ENCODE measurements at regions not wholly inside any gene's neighbourhood (a gene's known extent, or its start where the extent isn't known, plus 50 kb on each side); places are given as distances from the start of the nearest gene placed in this dataset.
"Not testable (repeated sequence)": the region's sequence is repeated elsewhere in the genome, so short reads cannot be mapped to it uniquely, and the experiment has no call there.

DNA sequence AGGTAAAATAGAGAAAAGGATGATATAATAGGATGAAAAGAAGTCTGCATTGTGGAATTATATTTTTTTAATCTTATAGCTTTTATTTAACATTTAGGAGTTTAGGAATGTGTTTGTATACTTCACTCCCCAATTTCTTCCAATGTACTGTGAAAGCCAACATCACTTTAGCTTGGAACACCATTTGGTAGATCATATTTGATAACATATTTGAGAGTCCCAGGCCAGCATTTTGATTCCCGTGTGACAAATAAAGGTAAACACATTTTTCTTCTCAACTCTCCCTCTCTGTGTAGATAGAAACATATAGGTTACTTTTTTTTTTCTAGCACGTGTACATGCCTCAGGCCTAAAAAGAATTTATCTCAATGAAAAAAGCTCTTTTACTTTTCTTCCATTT, 1551.3 kb downstream of the CDH8 start:
- no peak for DNase-seq

DNA sequence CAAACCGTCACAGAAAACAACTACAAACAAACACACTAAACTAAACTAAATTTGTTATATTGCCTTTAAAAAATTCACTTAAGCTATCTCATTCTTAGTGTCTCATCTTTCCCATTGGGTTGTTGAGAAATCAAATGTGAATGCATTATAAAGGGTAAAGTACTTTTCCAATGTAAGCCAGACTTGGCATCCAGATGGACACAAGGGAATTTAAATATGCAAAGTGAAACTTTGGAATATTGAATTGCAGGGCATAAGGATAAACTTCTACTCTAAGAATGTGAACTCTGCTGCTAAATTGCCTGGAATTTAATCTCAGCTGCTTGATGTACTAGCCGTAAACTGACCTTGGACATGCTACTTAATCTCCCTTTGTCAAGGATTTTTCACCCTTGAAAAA, 1554.6 kb downstream of the CDH8 start:
- DNase-seq: no peak

DNA sequence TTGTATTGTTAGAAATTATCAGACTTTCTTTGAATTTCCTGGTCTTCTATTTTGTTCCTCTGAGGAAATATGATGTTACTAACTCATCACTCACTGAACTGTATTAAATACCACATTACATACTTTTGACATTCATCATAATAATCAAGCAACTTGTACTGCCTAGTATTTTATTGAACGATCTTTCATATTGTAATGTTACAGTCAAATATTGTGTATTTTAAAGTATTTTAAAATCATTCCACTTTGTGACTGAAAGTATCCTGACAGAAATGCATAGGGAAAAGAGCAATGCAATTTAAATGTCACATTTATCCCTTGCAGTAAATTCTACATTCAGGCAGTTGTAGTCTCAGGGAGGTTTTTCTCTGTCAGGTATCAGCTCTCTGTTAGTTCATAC, 1557.4 kb downstream of the CDH8 start:
- DNase-seq: no peak

DNA sequence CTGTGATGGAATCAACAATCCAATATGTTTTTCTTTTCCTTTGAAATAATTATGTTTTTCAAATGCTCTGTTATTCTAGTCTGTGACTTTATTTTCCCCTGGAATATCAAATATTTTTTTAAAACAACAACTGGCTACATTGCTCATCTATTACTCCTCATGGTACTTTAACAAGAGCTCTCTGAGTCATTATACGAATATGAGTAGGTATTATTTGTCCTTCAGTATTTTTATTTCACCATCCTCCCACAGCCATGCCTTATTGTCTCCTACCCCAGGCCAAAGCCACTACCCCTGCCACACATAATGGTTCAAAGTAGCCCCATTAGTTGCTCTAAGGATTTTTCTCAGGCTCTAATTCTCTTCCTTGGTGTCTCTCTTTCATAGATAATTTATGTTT, 1572.3 kb downstream of the CDH8 start:
- no peak for DNase-seq

DNA sequence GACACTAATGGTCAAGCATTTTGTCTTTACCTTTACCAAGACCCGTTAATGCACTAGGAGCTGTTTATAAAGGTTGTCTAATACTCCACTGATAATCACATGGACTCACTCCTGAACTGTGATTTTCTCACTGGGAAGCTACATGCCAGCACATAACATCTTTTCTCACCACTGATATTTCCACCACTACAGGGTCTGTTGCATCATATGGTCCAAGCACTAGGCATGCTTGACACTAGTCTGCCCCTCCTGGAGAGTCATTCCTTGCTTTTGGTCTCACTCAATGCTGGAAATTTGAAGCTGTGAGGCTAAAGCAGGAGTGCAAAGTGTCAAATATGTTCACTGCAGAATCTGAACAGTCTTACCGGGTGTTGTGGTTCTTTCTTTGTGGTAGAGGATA, 1576.8 kb downstream of the CDH8 start:
- no peak for DNase-seq

DNA sequence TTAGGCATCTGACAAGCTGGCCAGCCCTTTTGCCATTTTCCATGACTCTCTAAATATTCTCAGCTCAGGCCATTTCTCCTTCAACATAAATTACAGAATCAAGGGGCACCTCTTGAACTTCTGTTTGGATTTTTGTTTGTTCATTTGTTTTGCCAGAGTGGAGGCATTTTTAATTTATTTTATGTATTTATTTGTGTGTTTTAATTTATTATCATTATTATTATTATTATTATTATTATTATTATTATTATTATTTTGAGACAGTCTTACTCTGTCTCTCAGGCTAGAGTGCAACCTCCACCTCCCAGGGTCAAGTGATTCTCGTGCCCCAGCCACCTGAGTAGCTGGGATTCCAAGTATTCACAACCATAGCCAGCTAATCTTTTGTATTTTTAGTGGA, 1578.0 kb downstream of the CDH8 start:
- no peak for DNase-seq

DNA sequence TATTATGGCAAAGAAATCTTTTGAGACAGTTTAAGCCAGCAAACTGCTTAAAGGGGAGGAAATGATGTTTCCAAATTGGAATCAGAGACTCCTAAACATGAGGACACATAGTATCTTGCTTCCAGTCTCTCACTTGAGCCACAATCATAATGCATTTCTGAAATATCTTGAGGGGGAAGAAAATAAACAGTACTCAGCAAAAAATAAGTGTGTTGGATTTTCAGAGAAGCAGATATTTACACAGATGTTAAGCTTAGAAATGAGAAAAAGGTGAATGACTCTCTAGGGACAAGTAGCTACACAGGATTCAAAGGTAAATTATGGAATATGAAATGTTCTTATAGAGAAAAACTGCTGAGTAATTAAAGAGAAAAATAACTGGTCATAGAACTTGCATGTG, 1583.6 kb downstream of the CDH8 start:
- DNase-seq: no peak

DNA sequence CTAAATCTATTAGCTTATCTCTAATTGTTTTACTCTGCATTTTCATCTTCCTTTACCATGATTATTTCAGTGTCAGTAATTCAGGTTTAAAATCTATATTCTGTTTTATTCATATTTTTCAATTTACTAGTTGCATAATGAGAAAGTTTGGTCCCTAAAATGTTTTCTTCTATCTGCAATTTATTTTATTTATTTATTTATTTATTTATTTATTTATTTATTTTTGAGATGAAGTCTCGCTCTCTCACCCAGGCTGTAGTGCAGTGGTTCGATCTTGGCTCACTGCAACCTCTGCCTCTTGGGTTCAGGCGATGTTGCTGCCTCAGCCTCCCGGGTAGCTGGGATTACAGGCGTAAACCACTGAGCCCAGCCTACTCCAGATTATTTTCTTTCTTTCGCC, 1597.3 kb downstream of the CDH8 start:
- no peak for DNase-seq

DNA sequence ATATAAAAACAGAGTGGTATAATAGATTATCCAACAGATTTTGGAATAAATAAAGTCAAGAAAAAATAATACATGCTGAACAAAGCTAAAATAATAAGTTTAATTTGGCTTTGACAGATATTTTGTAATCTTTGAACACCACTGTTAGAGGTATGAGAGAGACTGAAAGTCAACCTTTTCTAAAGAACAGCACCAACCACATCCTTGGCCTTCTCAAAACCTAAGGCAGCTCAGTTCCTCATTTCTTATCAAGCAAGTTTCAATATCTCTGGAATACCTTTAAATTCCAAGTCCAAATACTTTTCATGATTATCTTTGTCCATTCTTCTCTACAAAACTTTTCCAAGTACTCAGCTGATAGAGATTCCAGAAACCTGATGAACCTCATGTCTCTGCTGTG, 1603.8 kb downstream of the CDH8 start:
- no peak for DNase-seq

DNA sequence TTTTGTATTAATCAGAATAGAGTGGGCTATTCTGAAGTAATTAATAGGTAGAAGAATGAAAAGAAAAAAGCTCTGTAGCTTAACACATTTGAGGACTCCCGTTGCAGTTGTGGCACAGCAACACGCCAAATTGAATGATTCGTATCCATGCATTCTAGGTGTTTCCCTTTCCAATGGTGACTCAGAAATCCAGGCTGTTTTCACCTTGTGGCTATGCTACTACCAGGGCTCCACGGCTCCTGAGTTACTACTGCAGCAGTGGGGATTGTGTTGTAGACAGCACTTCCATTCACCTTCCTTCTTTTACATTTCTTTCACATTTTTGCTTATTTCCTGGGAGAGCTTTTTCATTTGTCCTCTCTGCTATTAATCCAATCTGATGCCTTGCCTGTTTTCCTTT, 1616.4 kb downstream of the CDH8 start:
- DNase-seq: no peak

DNA sequence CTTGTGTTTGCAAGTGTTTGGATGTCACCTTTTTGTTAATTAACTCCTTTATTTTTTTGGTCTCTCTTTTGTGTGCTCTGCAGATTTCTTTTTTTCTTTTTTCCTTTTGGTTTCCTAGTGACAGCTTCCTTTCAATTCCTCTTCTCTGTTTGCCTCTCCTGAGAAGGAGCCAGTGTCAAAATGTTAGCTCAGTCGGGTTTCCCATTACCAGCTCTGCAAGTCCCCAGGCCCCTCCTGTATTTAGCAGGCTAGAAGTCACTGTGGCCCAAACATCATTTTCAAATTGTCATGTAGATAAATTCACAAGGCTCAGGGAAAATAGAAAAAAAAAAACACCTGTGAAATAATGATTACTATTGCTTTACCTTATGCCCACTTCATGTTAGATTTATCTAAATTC, 1621.6 kb downstream of the CDH8 start:
- DNase-seq: no peak

DNA sequence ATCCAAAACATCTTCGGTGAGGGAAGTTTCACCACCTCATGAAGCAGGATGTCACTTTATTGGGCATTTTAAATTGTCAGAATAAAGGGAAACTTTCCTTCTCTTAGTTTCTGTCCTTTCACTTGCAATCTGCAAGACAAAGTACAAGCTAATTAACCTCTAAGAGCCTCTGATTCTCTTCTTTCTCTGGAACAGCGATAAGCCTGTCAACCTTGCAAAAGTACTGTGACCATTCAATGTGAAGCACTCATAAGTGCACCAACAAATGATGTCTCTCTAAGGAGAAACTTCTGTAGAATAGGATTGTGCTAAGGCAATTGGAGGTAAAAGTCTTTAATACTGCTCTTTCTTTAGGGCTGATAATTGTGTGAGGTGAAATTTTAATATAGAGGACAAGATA, 1622.3 kb downstream of the CDH8 start:
- no peak for DNase-seq

DNA sequence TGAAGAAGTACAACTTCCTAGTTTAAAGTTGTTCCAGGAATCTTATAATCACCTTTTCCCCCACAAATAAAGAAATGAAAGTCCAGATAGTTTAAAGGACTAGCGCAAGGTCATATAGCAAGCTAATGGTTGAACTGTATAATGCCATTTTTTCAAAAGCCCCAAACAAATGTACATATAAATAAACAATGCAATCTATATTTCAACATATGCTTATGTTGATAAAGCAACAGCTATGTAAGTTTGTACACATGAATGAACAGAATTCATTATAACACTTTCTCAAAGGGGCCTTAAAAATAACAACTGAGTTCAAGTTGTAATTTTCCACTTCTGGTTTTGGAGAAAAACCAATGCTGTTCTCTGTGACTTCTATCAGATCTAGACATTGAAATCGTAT, 1628.6 kb downstream of the CDH8 start:
- DNase-seq: no peak

DNA sequence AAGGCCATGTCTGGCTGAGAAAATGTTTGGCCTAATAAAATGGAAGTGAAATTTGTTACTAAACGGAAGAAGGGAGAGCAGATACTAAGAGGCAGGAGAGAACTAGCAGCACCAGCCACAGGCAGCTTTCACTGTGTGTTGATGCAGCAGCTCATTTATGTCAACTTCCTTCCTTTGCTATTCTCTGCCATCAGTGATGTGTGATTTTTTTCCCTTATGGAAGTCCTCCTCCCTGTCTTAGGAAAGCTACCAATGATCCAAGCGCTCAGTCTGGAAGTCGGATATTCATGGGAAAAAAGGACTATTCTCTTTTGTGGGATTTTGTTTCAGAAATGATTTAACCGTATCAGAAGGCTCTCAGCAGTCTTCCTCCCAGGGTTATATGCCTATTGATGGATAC, 1629.2 kb downstream of the CDH8 start:
- no peak for DNase-seq

DNA sequence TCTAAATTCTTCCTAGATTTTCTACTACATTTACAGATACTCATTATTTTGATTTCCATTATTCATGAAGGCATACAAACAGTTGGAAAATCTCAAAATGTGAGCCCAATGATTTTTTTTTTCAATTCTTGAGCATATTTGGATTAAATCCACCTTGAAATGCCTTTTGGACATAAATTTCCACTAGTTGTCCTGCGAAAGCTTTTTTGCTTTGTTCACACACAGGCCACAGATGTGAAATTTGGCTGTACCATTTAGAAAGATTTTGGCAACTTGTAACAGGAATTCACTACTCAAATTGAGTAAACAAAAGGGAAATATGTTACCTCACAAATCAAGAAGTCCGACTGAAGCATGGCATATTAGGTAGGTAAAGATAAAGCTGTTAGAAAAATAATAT, 1631.0 kb downstream of the CDH8 start:
- no peak for DNase-seq

DNA sequence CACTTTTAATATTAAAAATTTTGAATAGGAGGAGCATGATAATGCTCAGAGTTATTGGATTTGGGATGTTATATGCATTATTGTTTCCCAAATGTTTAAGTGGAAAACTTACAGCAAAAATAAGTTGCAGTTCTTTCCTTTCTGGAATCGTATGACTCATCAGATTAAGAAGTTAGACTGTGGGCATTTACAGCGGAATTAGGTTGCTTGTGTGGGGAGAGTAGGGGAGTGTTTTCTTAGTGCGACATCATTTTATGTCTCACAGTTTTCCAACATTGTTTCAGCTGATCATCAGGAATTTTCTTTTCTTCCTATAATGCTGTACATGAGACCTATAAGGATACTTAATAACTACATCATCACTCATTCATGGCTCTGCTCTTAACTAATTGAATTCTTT, 1631.8 kb downstream of the CDH8 start:
- DNase-seq: no peak

DNA sequence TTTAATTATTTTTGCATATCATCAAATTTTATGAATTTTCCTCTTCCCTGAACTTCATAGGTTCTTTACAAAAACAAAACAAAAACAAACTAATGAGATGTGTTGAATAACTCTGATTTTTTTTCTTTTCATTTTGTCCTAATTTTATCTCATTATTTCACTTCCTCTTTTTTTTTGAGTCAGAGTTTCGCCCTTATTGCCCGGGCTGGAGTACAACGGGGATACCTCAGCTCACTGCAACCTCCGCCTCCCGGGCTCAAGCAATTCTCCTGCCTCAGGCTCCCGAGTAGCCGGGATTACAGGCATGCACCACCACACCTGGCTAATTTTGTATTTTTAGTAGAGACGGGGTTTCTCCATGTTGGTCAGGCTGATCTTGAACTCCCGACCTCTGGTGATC, 1633.3 kb downstream of the CDH8 start:
- DNase-seq: not testable (repeated sequence)

DNA sequence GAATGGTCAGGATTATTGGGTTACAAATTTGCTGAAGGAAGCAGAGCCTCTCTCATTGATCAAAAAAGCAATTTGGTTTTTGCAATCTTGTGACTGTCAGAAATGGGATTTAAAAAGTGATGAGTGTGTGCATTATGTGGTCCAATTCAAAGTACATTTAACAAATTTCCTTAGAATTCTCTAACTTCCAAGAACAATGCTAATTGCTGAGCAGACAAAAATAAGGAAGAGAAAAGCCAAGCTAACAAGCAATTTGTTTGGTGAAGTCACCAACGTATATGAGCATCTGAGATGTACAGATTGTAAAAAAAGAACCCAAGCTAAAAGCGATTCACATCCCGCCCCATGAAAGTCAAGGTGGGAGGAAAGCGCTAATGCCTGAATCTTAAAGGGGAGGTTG, 1643.9 kb downstream of the CDH8 start:
- no peak for DNase-seq

DNA sequence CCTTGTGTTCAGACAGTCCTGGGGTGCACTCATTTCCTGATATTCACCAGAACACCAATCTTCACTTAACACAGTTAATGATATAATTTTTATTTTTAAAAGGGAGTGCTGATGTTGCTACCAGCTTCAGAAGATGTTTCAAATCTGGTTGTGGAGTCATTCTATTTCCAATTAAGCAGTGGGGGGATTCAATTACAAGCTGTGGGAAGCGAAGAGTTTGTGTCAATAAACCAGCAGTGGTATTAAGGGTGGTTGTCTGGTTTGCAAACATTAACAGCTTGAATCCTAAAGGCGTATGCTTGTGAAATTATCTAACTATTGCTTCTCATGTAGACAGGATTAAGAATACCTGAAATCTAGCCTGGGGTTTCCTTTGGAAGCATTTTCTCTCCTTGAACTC, 1637.5 kb upstream of the GOT2 start:
- DNase-seq: peak in 2 of 3 experiments; percentile 2 to 49

DNA sequence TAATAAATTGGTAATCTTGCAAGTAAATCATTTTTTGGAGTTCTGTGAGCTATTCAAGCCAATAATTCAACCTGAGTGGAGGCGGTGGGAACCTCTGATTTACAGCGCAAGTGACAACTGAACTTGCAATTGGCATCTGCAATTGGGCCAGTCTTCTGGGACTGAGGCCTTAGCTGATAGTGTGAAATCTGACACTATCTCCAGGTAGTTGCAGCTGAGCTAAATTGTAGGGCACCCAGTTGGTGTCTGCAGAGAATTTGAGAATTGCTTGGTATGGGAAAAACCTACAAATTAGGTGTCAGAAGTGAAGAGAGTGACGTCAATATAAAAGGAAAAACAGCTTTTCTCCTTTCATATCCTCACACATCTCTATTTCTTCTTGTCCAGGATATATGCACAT, 1633.6 kb upstream of the GOT2 start:
- DNase-seq: no peak

DNA sequence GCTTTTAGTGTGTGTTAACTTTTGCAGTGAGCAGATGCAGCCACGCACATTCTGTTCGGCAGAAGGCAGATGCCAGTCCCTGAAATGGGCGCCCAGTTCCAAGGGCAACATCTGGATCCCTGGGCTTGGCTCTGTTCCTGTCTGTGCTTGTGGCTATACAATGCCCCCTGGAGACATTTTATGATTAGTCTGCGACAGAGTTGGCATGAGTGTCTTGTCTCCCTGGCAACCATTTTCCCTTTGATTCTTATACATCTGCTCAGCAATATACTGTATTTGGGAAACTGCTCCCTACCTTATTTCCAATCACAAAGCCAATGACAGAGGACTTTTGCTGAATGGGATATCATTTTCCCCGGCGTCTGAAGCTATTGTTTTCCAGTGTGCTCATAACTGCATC, 1629.5 kb upstream of the GOT2 start:
- DNase-seq: peak in 2 of 3 experiments; percentile 15 to 65

DNA sequence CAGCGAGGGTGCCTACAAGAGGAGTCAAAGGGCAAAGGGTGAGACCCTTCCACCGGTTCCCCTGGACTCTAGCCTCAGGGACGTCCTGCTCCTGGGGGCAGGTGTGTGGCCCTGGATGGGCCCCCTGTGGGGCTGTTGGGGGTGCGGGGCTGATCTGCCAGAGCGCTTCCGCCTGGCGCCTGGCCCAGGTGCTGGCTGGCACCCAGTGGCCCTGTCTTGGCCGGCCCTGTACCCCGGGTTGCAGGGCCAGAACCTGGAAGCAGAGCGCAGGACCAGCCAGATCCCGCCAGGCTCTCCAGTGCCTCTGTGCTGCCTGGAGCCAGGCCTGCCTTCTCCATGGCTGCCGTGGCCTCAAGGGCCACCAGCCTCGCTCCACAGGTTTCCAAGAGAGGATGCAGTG, 1625.8 kb upstream of the GOT2 start:
- not testable (repeated sequence) for DNase-seq

DNA sequence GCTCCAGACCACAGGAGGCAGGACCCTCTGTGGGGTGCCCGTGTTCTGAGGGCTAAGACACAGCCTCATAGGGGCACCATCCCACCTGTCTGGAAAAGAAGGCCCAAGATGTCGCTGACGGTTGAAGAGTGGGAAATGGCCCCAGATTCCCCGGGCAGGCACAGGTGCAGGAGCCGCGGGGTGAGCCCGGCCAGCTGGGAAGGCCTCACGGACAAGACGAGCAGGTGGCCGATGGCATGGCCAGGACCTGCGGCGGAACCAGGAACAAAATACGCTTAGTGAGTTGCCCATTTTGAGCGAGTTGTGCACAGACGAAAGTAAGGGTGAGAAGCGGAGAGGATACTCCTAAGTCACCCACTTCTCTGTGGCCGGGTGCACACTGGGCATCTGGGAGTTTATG, 1625.3 kb upstream of the GOT2 start:
- DNase-seq: not testable (repeated sequence)

DNA sequence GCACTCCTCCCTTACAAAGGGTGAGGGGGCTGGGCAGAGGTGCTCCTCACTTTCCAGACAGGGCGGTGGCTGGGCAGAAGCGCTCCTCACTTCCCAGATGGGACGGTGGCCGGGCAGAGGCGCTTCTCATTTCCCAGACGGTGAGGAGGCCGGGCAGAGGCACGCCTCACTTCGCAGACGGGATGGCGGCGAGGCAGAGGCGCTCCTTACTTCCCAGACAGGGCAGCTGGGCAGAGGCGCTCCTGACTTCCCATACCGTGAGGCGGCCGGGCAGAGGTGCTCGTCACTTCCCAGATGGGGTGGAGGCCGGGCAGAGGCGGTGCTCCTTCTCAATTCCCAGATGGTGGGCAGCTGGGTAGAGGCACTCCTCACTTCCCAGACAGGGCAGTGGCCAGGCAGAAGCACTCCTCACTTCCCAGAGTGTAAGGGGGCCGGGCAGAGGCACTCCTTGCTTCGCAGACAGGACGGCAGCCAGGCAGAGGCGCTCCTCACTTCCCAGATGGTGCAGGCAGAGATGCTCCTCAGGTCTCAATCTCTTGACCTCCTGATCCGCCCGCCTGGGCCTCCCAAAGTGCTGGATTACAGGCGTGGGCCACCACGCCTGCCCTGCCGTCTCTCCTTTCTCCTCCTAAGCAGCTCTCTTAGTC, 1623.9 kb upstream of the GOT2 start:
- DNase-seq: not testable (repeated sequence)

DNA sequence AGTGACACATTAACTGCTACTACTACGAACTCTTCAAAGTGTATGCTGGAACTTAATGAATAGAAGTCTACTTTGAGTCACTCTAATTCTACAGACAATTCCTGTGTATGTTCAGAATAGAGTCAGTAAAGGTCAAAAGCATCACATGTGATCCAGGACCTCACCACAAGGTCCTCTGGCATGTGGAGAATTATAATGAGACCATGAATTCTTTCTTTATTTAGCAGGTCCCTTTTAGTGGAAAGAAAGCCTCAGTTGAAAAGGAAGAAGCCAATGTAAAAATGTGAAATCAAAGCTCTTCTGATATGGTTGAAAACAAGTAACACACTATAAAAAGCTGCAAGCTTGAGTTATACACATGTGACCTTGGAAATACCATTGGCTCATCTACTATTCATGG, 1612.1 kb upstream of the GOT2 start:
- DNase-seq: no peak

DNA sequence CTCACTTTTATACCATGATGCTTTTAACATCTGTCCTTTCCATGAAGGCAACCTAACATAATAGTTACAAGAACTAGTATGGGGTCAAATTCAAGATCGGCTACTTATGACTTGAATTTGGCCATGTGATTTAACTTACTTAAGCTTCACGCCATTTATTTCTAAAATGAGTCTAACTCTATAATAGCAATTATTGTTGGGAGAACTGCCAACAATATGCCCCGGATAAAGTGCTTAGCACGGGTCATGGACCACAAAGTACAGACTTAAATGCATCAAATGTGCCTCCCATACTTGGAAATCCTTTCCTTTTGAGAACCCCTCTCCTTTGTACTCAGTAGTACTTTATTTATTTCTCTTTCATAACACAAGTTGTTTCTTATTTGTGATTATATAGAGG, 1603.6 kb upstream of the GOT2 start:
- DNase-seq: no peak
